SK-N-SH (cell line): ENCODE measurements at regions not wholly inside any gene's neighbourhood (a gene's known extent, or its start where the extent isn't known, plus 50 kb on each side); places are given as distances from the start of the nearest gene placed in this dataset.

ENCODE experiments used
- CTCF ChIA-PET: fragments of 300-600, 350-600 bp; formaldehyde crosslinking; extraction: SDS; loops from one replicate; lab custom pipeline; 2021; lab: Yijun Ruan, JAX
- POLR2A ChIA-PET: fragments of 350-600 bp; sonication (Branson Sonifier 250); formaldehyde crosslinking; extraction: SDS; loops from one replicate; lab custom pipeline; 2020; ENCODE audit warnings: antibody characterized with exemption, inconsistent platforms; lab: Yijun Ruan, JAX
- DNase-seq: peaks from one replicate; pipeline ENCODE4 v3.0.0; 2012
- H2AFZ ChIP-seq: fragments of 200-600 bp; sonication (generic); 2 replicates; pipeline ENCODE4 v1.8.1; 2016; ENCODE audit warnings: antibody characterized with exemption, mild to moderate bottlenecking, low read depth
- H3F3A ChIP-seq: fragments of 200-600 bp; sonication (generic); replicated peaks from 2 replicates; pipeline ENCODE3; 2016; ENCODE audit warnings: antibody characterized with exemption, mild to moderate bottlenecking; ENCODE audit not compliant: insufficient read depth
- H3K27ac ChIP-seq, 2 experiments: fragments of 200-500 bp in 1 of 2; fragments of 200-600 bp in 1 of 2; sonication (Bioruptor generic) in 1 of 2; sonication (generic), shearing (Covaris generic) in 1 of 2; 2 replicates each; pipeline versions ENCODE4 v1.5.1 to v1.6.1; 2014 to 2016; ENCODE audit warnings: low read depth in 2 of 2, inconsistent platforms in 1 of 2, low read length in 1 of 2, mild to moderate bottlenecking in 1 of 2, mixed read lengths in 1 of 2
- H3K27me3 ChIP-seq: fragments of 200-600 bp; sonication (generic), shearing (Covaris generic); 2 replicates; pipeline ENCODE4 v1.6.1; 2016; ENCODE audit warnings: mixed run types; ENCODE audit not compliant: insufficient read depth
- H3K36me3 ChIP-seq, 2 experiments: fragments of 200-500 bp in 1 of 2; fragments of 200-600 bp in 1 of 2; sonication (Bioruptor generic) in 1 of 2; sonication (generic) in 1 of 2; replicated peaks in 1 of 2; 2 replicates each; pipeline versions ENCODE3 to v1.5.1; 2014 to 2016; ENCODE audit warnings: low read length in 1 of 2, mild to moderate bottlenecking in 1 of 2; ENCODE audit not compliant: insufficient read depth in 2 of 2, control insufficient read depth in 1 of 2
- H3K4me1 ChIP-seq, 2 experiments: fragments of 200-500 bp in 1 of 2; fragments of 200-600 bp in 1 of 2; sonication (Bioruptor generic) in 1 of 2; sonication (generic), shearing (Covaris generic) in 1 of 2; 2 replicates each; pipeline versions ENCODE4 v1.5.1 to v1.6.1; 2014 to 2016; ENCODE audit warnings: low read depth in 1 of 2, low read length in 1 of 2, mixed run types in 1 of 2; ENCODE audit not compliant: insufficient read depth in 2 of 2, control insufficient read depth in 1 of 2
- H3K4me2 ChIP-seq: fragments of 200-600 bp; sonication (generic), shearing (Covaris generic); 2 replicates; pipeline ENCODE4 v1.6.1; 2017; ENCODE audit warnings: mixed run types
- H3K4me3 ChIP-seq, 2 experiments: fragments of 200-500 bp in 1 of 2; fragments of 200-600 bp in 1 of 2; sonication (Bioruptor generic) in 1 of 2; sonication (generic), shearing (Covaris generic) in 1 of 2; 2 replicates each; pipeline versions ENCODE4 v1.5.1 to v1.8.1; 2014 to 2016; ENCODE audit warnings: low read depth in 2 of 2, inconsistent platforms in 1 of 2, low read length in 1 of 2, mild to moderate bottlenecking in 1 of 2, mixed read lengths in 1 of 2, moderate library complexity in 1 of 2
- H3K79me2 ChIP-seq: fragments of 200-600 bp; sonication (generic); 2 replicates; pipeline ENCODE4 v1.8.1; 2017; ENCODE audit warnings: mild to moderate bottlenecking; ENCODE audit not compliant: insufficient read depth
- H3K9ac ChIP-seq: fragments of 200-600 bp; sonication (generic); 2 replicates; pipeline ENCODE4 v1.6.1; 2017; ENCODE audit warnings: mixed run types
- H3K9me2 ChIP-seq: fragments of 200-600 bp; sonication (generic); 2 replicates; pipeline ENCODE4 v1.6.1; 2017; ENCODE audit warnings: mixed run types
- H3K9me3 ChIP-seq: fragments of 200-600 bp; sonication (generic); 2 replicates; pipeline ENCODE4 v1.6.1; 2017; ENCODE audit warnings: mixed run types, mild to moderate bottlenecking, moderate library complexity
- H4K20me1 ChIP-seq: fragments of 200-600 bp; sonication (generic); 2 replicates; pipeline ENCODE4 v1.6.1; 2017; ENCODE audit warnings: mild to moderate bottlenecking, mixed run types; ENCODE audit not compliant: insufficient read depth
- ELF1 ChIP-seq: IDR thresholded peaks from 2 replicates; pipeline ENCODE4 v1.4.0; 2012
- EP300 ChIP-seq, 2 experiments: IDR thresholded peaks; 2 replicates each; pipeline versions ENCODE4 v1.4.0 to v1.6.1; 2012; ENCODE audit warnings: borderline replicate concordance in 1 of 2, low read depth in 1 of 2, low read length in 1 of 2
- EZH2phosphoT487 ChIP-seq: fragments of 200-600 bp; sonication (generic); IDR thresholded peaks from 2 replicates; pipeline ENCODE4 v1.6.1; 2017; ENCODE audit warnings: low read depth, mixed run types, mild to moderate bottlenecking, antibody characterized with exemption, moderate library complexity, borderline replicate concordance
- FOXJ3 ChIP-seq: sonication (generic); formaldehyde crosslinking; IDR thresholded peaks from 2 replicates; pipeline ENCODE4 v1.5.1; 2020; ENCODE audit warnings: mild to moderate bottlenecking, missing genetic modification reagents
- GATA2 ChIP-seq: sonication (generic); formaldehyde crosslinking; IDR thresholded peaks from 2 replicates; pipeline ENCODE4 v1.5.0; 2020; ENCODE audit warnings: mild to moderate bottlenecking, missing genetic modification reagents
- MEF2A ChIP-seq: IDR thresholded peaks from 2 replicates; pipeline ENCODE4 v1.4.0; 2012; ENCODE audit warnings: low read depth, borderline replicate concordance
- MXI1 ChIP-seq: IDR thresholded peaks from 2 replicates; pipeline ENCODE4 v1.6.1; 2012; ENCODE audit warnings: mild to moderate bottlenecking, low read depth, low read length, improper control_type of control experiment
- NFIC ChIP-seq: IDR thresholded peaks from 2 replicates; pipeline ENCODE4 v1.4.0; 2012; ENCODE audit warnings: borderline replicate concordance
- NRF1 ChIP-seq: IDR thresholded peaks from 2 replicates; pipeline ENCODE4 v1.6.1; 2012; ENCODE audit warnings: low read depth, mild to moderate bottlenecking, low read length
- RAD21 ChIP-seq: IDR thresholded peaks from 2 replicates; pipeline ENCODE4 v1.6.1; 2012; ENCODE audit warnings: mild to moderate bottlenecking, low read length
- RFX5 ChIP-seq: IDR thresholded peaks from 2 replicates; pipeline ENCODE4 v1.6.1; 2012; ENCODE audit warnings: mild to moderate bottlenecking, improper control_type of control experiment, low read length
- RXRA ChIP-seq: IDR thresholded peaks from 2 replicates; pipeline ENCODE4 v1.4.0; 2012; ENCODE audit warnings: low read depth, mild to moderate bottlenecking, borderline replicate concordance
- SMC3 ChIP-seq: IDR thresholded peaks from 2 replicates; pipeline ENCODE4 v1.6.1; 2012; ENCODE audit warnings: low read depth, low read length, improper control_type of control experiment
- TAF1 ChIP-seq: IDR thresholded peaks from 2 replicates; pipeline ENCODE4 v1.6.1; 2012; ENCODE audit warnings: low read depth, mild to moderate bottlenecking, low read length, moderate library complexity, borderline replicate concordance
- TCF12 ChIP-seq: IDR thresholded peaks from 2 replicates; pipeline ENCODE4 v1.4.0; 2012
- TEAD4 ChIP-seq: IDR thresholded peaks from 2 replicates; pipeline ENCODE4 v1.4.0; 2012; ENCODE audit warnings: mild to moderate bottlenecking, borderline replicate concordance; ENCODE audit not compliant: insufficient read depth
- YY1 ChIP-seq: IDR thresholded peaks from 2 replicates; pipeline ENCODE4 v1.4.0; 2012; ENCODE audit warnings: low read depth, mild to moderate bottlenecking
- WGBS: methylation state at CpG from one replicate; pipeline ENCODE4 v1.1.6; 2017; ENCODE audit warnings: low lambda C conversion rate; 5-methylcytosine and 5-hydroxymethylcytosine counted together
- TF ChIP-seq, protein P1 (sequence below): IDR thresholded peaks from 2 replicates; pipeline ENCODE4 v1.4.0; 2012; ENCODE audit warnings: low read depth
- TF ChIP-seq, protein P2 (sequence below): fragments of 150-350 bp; IDR thresholded peaks from 2 replicates; pipeline ENCODE4 v1.6.1; 2017; ENCODE audit warnings: antibody characterized with exemption, low read length, low read depth, borderline replicate concordance
- TF ChIP-seq, protein P3 (sequence below): IDR thresholded peaks from 2 replicates; pipeline ENCODE4 v1.4.0; 2012; ENCODE audit warnings: low read depth, borderline replicate concordance
- TF ChIP-seq, protein P4 (sequence below): IDR thresholded peaks from 2 replicates; pipeline ENCODE4; 2012
- TF ChIP-seq, protein P5 (sequence below): fragments of 150-350 bp; IDR thresholded peaks from 2 replicates; pipeline ENCODE4 v1.6.1; 2016; ENCODE audit warnings: mild to moderate bottlenecking, low read depth, low read length

DNA sequence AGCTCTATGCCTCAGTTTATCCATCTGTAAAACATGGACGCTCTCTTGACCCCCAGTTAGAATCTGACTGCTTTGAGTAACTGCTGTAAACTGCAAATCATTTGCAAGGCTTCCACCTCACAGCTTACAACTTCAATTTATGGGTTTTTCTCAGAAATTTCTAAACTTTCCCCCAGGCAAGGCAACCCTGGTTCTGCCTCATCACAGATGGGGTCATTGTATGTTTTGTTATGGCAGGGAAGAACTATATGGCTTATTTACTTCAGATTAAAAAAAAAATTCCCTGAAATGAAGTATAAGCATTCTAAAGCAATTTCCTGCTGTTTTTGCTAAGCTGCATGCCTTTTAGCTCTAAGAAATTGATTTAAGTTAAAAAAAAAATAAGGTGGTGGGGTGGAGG, 60.0 kb downstream of the TMEM215 start:
- Histone ChIP-seq H3K79me2 (no peaks in the 10 kb centered on the region), H3K4me1 (peaks cover 0 to 2% of the 10 kb centered on the region in 2 experiments; a peak in 1 of 4 replicates), H3K9me3 (no peaks in the 10 kb centered on the region), H3K27me3 (no peaks in the 10 kb centered on the region), H3K4me3 (no peak overlapping the region), H3K27ac (no peak overlapping the region), H3K9ac (no peak overlapping the region), H3K4me2 (no peak overlapping the region), H3K36me3 (no peaks in the 10 kb centered on the region), H3F3A (no peaks in the 10 kb centered on the region), H4K20me1 (no peaks in the 10 kb centered on the region), H3K9me2 (no peaks in the 10 kb centered on the region), H2AFZ (no peak overlapping the region)
- DNase-seq, result no peak
- WGBS, result 9% methylated on average over 1 of the region's 1 CpG
- ChIA-PET POLR2A (no interaction called here), CTCF (interaction anchor here (0.9 to 1.6 kb wide), 2 partner anchors 9 to 254 kb away, joined by 3 to 4 read pairs; no protein-coding TSS in a partner anchor)
- TF ChIP-seq, protein P1, sequence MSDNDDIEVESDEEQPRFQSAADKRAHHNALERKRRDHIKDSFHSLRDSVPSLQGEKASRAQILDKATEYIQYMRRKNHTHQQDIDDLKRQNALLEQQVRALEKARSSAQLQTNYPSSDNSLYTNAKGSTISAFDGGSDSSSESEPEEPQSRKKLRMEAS, result no peak
- TF ChIP-seq ELF1, result no peak
- TF ChIP-seq, protein P2, sequence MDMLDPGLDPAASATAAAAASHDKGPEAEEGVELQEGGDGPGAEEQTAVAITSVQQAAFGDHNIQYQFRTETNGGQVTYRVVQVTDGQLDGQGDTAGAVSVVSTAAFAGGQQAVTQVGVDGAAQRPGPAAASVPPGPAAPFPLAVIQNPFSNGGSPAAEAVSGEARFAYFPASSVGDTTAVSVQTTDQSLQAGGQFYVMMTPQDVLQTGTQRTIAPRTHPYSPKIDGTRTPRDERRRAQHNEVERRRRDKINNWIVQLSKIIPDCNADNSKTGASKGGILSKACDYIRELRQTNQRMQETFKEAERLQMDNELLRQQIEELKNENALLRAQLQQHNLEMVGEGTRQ, result no peak
- TF ChIP-seq, protein P3, sequence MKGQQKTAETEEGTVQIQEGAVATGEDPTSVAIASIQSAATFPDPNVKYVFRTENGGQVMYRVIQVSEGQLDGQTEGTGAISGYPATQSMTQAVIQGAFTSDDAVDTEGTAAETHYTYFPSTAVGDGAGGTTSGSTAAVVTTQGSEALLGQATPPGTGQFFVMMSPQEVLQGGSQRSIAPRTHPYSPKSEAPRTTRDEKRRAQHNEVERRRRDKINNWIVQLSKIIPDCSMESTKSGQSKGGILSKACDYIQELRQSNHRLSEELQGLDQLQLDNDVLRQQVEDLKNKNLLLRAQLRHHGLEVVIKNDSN, result no peak
- no peak for TF ChIP-seq RFX5
- TF ChIP-seq, protein P4, sequence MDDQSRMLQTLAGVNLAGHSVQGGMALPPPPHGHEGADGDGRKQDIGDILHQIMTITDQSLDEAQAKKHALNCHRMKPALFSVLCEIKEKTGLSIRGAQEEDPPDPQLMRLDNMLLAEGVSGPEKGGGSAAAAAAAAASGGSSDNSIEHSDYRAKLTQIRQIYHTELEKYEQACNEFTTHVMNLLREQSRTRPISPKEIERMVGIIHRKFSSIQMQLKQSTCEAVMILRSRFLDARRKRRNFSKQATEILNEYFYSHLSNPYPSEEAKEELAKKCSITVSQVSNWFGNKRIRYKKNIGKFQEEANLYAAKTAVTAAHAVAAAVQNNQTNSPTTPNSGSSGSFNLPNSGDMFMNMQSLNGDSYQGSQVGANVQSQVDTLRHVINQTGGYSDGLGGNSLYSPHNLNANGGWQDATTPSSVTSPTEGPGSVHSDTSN, result no peak
- TF ChIP-seq RAD21, result no peak
- no peak for TF ChIP-seq NFIC
- no peak for TF ChIP-seq NRF1
- TF ChIP-seq GATA2 (CRISPR knock-in tag), result no peak

DNA sequence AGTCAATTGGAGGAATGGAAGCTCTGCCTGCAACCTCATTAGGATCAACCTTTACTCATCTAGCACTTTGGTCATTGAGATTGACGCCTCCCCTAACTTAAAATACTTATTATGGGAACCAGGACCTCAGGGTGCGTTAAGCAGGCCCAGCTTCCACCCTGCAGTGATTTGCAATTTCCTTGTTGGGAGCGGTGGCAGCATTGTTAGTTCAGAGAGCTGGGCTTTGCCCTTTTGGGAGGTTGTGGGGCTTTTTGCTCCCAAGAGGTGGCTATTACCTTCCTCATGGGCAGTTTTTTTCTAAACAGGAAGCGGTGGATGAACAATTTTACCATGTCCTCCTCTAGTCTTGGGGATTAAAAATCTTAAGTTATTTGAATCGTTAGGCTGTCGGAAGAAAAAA, 60.9 kb downstream of the TMEM215 start:
- POLR2A ChIA-PET, result no interaction called here
- Histone ChIP-seq H3K9me2 (no peaks in the 10 kb centered on the region), H3K4me3 (no peak overlapping the region), H3K27ac (no peak overlapping the region), H3F3A (no peaks in the 10 kb centered on the region), H3K4me2 (no peak overlapping the region), H3K9me3 (no peaks in the 10 kb centered on the region), H3K27me3 (no peaks in the 10 kb centered on the region), H2AFZ (no peak overlapping the region), H3K36me3 (no peaks in the 10 kb centered on the region), H3K4me1 (peaks cover 0 to under 1% of the 10 kb centered on the region in 2 experiments; a peak in 1 of 4 replicates), H3K9ac (no peak overlapping the region), H4K20me1 (no peaks in the 10 kb centered on the region), H3K79me2 (no peaks in the 10 kb centered on the region)
- CTCF ChIA-PET, result interaction anchor here (1.5 kb wide), 1 partner anchor 264 kb away, joined by 3 read pairs; no protein-coding TSS in a partner anchor
- no peak for DNase-seq
- 50% methylated on average over 6 of the region's 6 CpGs for WGBS
- TF ChIP-seq SMC3, result no peak
- TF ChIP-seq, protein P3, result no peak
- TF ChIP-seq TAF1, result no peak
- no peak for TF ChIP-seq FOXJ3
- no peak for TF ChIP-seq TEAD4
- no peak for TF ChIP-seq EP300 (IDR thresholded peaks at IDR 0.05; ENCODE audit: borderline replicate concordance in 1 of 2, low read depth in 1 of 2, low read length in 1 of 2)
- TF ChIP-seq, protein P5, sequence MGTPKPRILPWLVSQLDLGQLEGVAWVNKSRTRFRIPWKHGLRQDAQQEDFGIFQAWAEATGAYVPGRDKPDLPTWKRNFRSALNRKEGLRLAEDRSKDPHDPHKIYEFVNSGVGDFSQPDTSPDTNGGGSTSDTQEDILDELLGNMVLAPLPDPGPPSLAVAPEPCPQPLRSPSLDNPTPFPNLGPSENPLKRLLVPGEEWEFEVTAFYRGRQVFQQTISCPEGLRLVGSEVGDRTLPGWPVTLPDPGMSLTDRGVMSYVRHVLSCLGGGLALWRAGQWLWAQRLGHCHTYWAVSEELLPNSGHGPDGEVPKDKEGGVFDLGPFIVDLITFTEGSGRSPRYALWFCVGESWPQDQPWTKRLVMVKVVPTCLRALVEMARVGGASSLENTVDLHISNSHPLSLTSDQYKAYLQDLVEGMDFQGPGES, result no peak
- no peak for TF ChIP-seq NFIC
- TF ChIP-seq MXI1, result no peak
- TF ChIP-seq ELF1, result no peak
- TF ChIP-seq, protein P1, result no peak
- no peak for TF ChIP-seq TCF12
- TF ChIP-seq YY1, result no peak
- no peak for TF ChIP-seq EZH2phosphoT487
- TF ChIP-seq MEF2A, result no peak
- TF ChIP-seq RFX5, result no peak
- TF ChIP-seq RXRA, result no peak
- TF ChIP-seq, all 33 proteins: peak for 0
